ENCODE measurements at regions not wholly inside any gene's neighbourhood (a gene's known extent, or its start where the extent isn't known, plus 50 kb on each side); places are given as distances from the start of the nearest gene placed in this dataset.

DNA sequence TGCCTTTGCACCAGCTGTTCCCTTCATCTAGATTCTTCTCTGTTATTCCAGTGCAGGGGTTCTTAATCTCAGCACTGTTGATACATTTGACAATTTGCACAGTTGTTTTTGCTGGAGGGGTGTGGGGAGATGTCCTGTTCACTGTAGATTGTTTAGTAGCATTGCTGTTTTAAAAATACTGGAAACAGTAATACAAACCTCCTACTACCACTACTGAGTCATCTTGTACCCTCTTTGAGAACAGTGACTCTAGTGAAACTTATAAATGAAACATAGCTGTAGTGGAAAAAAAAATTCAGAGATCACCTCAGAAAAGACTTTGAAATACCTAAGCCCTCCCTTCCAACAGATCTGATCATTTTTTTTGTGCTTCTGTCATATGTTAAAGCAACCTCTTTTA lies 154.8 kb upstream of the TMEM196 start:
- Histone ChIP-seq H3K4me1 (no peaks in the 10 kb centered on the region), H3K9me3 (no peaks in the 10 kb centered on the region), H3K27ac (no peak overlapping the region), H3K36me3 (no peaks in the 10 kb centered on the region), H3K27me3 (no peaks in the 10 kb centered on the region), H3K4me3 (no peak overlapping the region)
- intact Hi-C loops (cut with DNase I; ENCODE audit: low total_unique reads) = no loop called here
- TF ChIP-seq CTCF (IDR thresholded peaks at IDR 0.05) (no peak), POLR2A (IDR thresholded peaks at IDR 0.05) (no peak)
- DNase-seq = no peak

DNA sequence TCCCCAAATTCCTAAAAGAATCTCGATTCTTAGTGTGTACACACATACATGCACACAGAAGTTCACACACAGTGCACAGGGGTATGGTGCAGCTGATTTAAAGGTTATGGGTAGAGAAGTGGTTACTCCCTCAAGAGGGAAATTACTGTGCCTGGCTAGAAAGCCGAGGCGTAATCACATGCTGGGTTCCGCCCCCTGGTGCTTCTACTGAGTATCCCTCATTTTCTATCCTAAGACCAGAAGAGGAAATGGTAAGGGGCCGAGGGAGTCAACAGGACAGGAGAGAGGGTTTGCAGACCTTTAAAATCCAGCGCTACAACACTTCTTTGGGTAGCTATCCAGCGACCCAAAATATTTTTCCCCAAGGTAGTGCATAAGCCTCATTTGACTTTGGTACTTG lies 147.3 kb upstream of the TMEM196 start:
- intact Hi-C loops (cut with DNase I; ENCODE audit: low total_unique reads) = no loop called here
- Histone ChIP-seq H3K4me3 (no peak overlapping the region), H3K36me3 (no peaks in the 10 kb centered on the region), H3K27ac (no peak overlapping the region), H3K4me1 (no peaks in the 10 kb centered on the region), H3K27me3 (no peaks in the 10 kb centered on the region), H3K9me3 (no peaks in the 10 kb centered on the region)
- no peak for DNase-seq
- TF ChIP-seq CTCF (IDR thresholded peaks at IDR 0.05) (no peak), POLR2A (IDR thresholded peaks at IDR 0.05) (no peak)

- TF ChIP-seq POLR2A (IDR thresholded peaks at IDR 0.05) (no peak), CTCF (IDR thresholded peaks at IDR 0.05) (no peak)
- intact Hi-C loops (cut with DNase I; ENCODE audit: low total_unique reads) = no loop called here
- no peaks in the 10 kb centered on the region for H3K9me3 ChIP-seq
- no peak overlapping the region for H3K27ac ChIP-seq
- H3K36me3 ChIP-seq = no peaks in the 10 kb centered on the region
- H3K4me1 ChIP-seq = no peaks in the 10 kb centered on the region
- no peak for DNase-seq
- no peak overlapping the region for H3K4me3 ChIP-seq
- H3K27me3 ChIP-seq = no peaks in the 10 kb centered on the region
Measured at GRCh38 chr7:19920166-19920565, 146.7 kb upstream of the TMEM196 start.

DNA sequence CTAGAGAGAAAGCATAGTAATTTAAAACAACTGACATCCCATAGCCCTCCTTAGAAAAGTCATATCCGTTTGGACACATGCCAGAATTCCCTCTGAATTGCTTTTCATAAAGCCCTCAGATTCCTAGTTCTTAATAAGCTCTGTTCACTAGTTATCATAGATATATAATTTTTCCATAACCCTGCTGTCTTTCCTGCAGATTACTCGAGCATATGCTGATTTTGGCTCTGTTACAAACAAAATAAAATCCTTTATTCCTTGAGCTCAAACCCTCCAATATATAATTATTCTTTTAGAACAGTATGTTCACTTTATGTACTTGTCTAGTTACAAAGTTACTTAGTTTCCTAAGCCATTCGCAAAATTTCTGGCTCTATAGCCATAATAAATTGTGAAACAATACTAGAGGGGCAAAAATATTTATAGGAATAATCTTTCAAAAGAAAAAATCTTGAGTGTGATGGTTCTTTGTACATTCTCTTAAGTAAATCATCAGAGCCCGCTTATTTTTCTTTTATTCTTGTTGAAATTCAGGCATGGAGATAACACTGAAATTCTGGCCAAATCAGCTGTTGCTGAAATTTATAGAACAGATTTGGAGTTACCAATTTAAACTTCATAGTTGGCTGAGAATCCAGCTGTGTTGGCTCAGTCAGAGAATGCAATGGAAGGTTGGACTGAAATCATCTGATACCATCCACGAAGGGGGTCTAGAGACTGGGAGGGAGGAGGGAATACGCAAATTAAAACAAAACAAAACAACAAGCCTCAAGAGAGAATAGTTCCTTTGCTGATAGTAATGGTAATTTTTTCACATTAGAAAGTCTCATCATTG lies 146.1 kb upstream of the TMEM196 start:
- Histone ChIP-seq H3K27me3 (no peaks in the 10 kb centered on the region), H3K9me3 (no peaks in the 10 kb centered on the region), H3K27ac (no peak overlapping the region), H3K36me3 (no peaks in the 10 kb centered on the region), H3K4me3 (no peak overlapping the region), H3K4me1 (no peaks in the 10 kb centered on the region)
- TF ChIP-seq POLR2A (IDR thresholded peaks at IDR 0.05) = no peak
- no peak for DNase-seq
- intact Hi-C loops (cut with DNase I; ENCODE audit: low total_unique reads) = no loop called here

DNA sequence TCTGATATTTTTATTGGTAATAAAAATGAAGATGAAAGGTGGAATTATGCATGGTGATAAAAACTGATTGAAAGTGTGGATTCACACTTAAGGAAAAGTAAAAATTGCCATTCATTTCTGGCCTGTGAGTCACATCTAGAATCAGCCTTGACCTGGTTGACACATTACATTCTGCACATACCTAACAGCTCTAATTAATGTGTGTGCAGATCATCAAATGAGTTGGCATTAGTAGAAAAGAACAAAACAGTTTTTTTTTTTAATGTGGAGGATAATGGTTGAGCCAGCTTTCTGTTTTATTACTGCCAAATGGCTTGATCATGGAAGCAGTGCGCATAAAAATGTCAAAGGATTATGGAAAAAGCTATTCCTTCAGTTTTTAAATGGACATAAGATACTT lies 142.6 kb upstream of the TMEM196 start:
- no peaks in the 10 kb centered on the region for H3K4me1 ChIP-seq
- intact Hi-C loops (cut with DNase I; ENCODE audit: low total_unique reads) = no loop called here
- TF ChIP-seq CTCF (IDR thresholded peaks at IDR 0.05) (no peak), POLR2A (IDR thresholded peaks at IDR 0.05) (no peak)
- H3K9me3 ChIP-seq = no peaks in the 10 kb centered on the region
- H3K4me3 ChIP-seq = no peak overlapping the region
- no peak for DNase-seq
- H3K27me3 ChIP-seq = no peaks in the 10 kb centered on the region
- H3K27ac ChIP-seq = no peak overlapping the region
- H3K36me3 ChIP-seq = no peaks in the 10 kb centered on the region
